Fibroblast of skin of scalp (primary cell): ENCODE measurements at regions not wholly inside any gene's neighbourhood (a gene's known extent, or its start where the extent isn't known, plus 50 kb on each side); places are given as distances from the start of the nearest gene placed in this dataset.
A peak's percentile ranks its signal among the peaks of the same experiment; 100 is the strongest.
"Not testable (repeated sequence)": the region's sequence is repeated elsewhere in the genome, so short reads cannot be mapped to it uniquely, and the experiment has no call there.

Experiments used
- DNase-seq: peaks from one replicate; pipeline ENCODE4 v3.0.0-alpha.2; 2013

GRCh38 chr6:163858870-163859269 lies 444.4 kb downstream of the QKI start:
- not testable (repeated sequence) for DNase-seq

- DNase-seq, result peak; percentile 44
Observed at GRCh38 chr6:163857421-163857820, 442.9 kb downstream of the QKI start.

GRCh38 chr6:163850874-163851273 lies 436.4 kb downstream of the QKI start:
- DNase-seq, result no peak

- no peak for DNase-seq
Observed at GRCh38 chr6:163844761-163845160, 430.2 kb downstream of the QKI start.

- no peak for DNase-seq
Observed at GRCh38 chr6:163844357-163844756, 429.8 kb downstream of the QKI start.

DNA sequence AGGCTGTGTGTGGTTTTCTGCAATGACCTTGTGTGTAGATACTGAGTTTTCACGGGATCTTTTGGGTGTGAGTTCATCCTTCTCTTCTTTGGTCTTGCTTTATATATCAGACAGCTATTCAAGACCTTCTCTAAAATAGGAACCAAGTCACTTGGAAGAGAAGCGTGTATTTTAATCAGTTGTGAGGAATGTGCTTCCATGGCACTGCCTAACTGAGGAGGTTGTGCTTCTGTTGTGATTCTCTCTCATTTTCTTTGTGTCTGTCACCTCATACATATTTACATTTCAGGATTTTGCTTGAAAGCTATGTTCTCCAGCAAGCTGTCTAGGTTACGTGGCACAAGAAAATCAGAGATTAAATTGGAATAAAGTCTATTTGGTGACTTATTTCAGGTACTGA lies 428.7 kb downstream of the QKI start:
- no peak for DNase-seq

GRCh38 chr6:163842467-163842866 lies 427.9 kb downstream of the QKI start:
- no peak for DNase-seq

- DNase-seq, result no peak
Observed at GRCh38 chr6:163841733-163842132, 427.2 kb downstream of the QKI start.

GRCh38 chr6:163841326-163841725 lies 426.8 kb downstream of the QKI start:
- no peak for DNase-seq

GRCh38 chr6:163840880-163841279 lies 426.4 kb downstream of the QKI start:
- DNase-seq, result no peak

- DNase-seq, result no peak
Observed at GRCh38 chr6:163839296-163839695, 424.8 kb downstream of the QKI start.

- peak; percentile 44 for DNase-seq
Observed at GRCh38 chr6:163837691-163838431, 423.3 kb downstream of the QKI start.

DNA sequence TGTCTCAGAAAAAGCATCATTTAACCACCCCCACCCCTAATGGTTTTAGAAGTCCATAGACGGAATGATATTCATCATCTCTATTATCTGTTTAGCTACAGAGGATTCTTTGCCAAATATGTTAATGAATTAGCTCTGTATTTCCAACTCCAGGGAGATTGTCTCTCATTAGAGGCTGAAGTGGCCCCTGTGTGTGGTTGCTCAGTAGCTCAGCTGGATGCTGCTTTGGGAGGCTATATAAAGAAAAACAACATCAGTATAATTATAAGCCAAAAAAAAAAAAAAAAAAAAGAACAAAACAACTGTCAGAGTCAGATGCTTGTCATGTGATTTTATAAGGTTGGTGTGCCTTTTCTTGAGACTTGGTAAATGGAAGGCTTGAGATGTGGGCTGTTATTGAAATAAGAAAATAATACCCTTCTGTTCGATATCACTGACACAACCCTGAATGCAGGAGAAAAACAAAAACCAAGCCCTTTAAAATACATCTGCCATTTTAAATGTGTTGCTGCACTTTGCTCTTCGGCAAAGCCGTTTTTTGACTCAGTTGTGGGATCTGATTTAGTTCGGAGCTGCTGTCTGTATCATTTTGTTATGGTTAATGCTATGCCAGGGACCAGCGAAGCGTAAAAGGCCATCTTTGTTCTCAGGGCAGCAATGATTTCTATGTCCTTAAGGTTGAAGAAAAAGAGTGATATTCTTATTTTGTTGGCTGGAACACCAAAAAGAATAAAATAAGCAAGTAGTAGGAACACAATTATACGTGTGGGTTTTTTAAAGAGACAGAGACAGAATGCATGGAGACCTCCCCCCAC lies 422.6 kb downstream of the QKI start:
- no peak for DNase-seq

DNA sequence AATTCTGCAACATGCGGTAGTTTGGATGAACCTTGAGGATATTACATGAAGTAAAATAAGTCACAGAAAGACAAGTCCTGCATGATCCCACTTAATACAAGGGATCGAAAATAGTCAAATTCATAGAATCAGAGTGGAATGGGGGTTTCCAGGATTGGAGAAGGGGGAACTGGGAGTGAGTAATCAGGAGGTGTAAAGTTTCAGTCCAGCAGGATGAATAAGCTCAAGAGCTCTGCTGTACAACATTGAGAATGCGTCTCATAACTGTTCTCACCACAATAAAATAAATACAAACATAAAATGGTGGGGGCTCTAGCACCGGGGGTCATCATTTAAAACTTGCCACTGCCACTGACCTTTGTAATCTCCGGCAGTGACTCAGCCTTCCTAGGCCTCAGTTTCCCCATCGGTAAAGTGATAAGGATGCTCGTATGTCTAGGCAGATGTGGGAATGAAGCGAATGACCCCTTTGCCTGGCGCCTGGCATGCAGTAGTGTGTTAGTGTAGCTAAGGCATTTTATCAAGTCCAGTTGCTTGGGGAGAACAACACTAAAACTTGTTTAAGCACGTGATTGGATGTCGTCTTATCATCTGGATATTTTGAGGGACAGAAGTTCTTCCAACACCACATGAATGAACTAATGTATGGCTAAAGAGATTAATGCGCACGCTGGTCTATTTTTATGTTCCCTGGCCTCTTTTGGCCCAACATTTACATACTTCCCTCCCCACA lies 421.1 kb downstream of the QKI start:
- DNase-seq, result no peak

DNA sequence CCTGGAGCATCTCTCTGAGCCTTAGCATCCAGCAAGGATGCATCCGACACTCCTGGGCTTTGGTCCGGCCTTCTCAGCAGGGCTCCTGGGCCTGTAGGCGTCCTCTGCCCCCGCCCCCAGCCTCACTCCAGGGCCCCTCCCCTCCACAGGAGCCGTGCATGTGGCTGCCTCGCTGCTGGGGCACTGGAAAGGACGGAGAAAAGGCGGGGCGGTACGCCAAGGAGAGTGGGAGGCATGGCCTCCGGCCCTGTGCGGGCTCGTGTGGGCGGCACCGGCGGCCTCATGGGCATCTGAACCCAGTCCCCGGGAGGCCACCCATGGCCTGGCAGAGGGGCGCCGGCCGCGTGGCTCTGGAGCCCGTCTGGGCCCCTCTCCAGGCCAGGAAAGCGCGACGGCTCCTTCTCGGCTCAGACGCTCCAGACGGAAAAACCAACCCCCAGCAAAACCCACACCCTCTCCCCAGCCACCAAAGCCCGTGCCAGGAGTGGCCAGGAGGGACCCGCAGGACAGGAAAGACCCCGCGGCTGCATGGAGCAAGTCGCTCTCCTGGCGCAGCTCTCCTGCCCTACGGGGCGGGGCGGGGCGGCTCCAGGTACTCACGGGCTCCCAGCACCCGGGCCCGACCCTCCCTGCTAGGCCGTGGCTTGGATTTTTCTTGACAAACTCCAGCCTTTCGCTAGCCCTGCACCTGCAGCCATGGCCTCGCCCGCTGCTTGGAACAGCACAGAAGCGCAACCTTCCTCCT lies 419.9 kb downstream of the QKI start:
- no peak for DNase-seq

- DNase-seq, result no peak
Observed at GRCh38 chr6:163831736-163832135, 417.2 kb downstream of the QKI start.

DNA sequence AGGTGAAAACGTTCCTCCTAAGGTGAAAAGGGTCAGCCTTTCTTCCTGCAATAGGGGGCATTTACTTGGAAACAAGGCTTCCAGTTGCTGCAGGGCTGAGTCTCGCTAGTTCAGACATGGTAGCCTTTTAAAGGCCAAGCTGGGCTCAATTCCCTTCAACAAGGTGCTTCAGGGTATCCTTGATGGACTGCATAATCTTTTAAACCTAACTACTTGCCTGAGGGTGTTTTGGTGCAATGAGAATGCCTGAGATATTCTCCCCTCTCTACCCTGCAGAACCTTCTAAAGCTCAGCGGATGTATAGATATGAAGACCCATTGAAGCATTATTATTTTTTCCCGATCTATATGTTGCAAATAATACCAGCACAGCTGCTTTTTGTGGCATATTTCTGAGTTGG lies 416.1 kb downstream of the QKI start:
- no peak for DNase-seq

DNA sequence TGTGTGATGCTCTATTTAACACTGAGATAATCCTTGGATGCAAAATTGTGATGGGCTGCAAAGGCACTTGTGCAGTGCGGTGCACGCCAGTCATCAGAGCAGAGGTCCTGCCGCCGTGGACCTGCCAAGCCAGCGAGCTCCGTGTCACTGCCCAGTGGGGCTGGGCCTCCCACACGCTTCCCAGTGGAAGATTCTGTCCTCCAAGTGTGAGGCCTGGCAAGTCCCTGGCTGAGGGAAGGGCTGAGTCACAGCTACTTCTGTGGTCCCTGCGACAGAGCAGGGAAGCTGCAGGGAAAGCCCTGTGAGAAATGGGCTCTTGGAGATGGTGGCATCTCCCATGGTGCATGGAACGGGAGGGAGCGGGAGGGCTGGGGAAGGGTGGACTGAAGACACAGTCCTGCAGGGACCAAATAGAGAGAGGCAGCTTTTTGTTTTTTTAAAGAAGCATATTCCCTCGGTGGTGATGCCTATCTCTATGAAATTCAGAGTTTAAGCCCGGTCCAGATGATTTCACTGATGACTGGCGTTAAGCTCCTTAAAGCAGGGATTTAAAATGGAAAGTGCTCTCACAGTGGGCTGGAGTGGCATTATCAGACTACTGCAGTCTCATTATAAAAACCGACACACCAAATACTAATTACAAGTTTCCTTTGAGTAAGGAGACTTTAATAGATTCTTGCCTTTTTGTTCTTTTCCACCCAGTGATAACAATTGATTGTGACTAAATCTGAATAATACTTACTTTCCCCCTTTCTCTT lies 413.7 kb downstream of the QKI start:
- DNase-seq, result no peak

- DNase-seq, result no peak
Observed at GRCh38 chr6:163827143-163827542, 412.6 kb downstream of the QKI start.

GRCh38 chr6:163826629-163827028 lies 412.1 kb downstream of the QKI start:
- DNase-seq, result no peak

- peak; percentile 47 for DNase-seq
Observed at GRCh38 chr6:163825033-163825432, 410.5 kb downstream of the QKI start.

DNA sequence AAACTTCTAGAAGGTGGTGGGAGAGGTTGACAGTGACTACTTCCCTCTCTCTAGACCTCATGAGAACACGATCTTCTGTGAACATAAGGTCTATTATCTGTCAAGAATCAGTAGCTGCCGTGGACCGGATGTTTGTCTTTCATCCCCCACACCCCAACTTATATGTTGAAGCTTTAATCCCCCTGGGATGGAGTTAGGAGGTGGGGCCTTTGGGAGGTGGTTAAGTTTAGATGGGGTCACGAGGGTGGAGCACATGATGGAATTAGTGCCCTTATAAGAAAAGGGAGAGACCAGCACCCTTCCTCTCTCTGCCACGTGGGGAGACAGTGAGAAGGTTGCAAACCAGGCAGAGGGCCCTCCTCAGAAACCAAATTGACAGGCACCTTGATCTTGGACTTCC lies 409.1 kb downstream of the QKI start:
- DNase-seq, result no peak
